ENCODE measurements at regions not wholly inside any gene's neighbourhood (a gene's known extent, or its start where the extent isn't known, plus 50 kb on each side); places are given as distances from the start of the nearest gene placed in this dataset.

DNA sequence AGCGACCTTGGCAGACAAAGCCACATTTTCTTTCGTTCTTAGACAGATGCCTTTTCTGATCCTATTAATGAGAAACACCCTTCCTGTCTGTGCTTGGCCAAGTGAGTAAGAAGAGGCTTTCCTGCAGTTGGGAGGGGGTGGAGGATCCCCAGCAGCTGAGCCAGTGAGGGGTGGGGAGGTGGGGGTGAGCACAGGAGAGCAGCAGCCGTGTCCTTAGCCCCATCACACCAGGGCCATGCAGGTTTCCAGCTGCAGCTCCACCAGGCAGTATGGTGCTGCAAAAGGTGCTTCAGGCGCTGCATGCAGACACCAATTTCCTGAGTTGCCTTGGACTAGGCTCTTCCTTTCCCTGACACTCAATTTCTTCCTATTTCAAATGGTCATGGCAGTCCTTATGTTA is 123.3 kb upstream of the SIX2 start:
- no peak for TF ChIP-seq RAD21 (conservative IDR thresholded peaks at IDR 0.05)
- TF ChIP-seq, protein P1, sequence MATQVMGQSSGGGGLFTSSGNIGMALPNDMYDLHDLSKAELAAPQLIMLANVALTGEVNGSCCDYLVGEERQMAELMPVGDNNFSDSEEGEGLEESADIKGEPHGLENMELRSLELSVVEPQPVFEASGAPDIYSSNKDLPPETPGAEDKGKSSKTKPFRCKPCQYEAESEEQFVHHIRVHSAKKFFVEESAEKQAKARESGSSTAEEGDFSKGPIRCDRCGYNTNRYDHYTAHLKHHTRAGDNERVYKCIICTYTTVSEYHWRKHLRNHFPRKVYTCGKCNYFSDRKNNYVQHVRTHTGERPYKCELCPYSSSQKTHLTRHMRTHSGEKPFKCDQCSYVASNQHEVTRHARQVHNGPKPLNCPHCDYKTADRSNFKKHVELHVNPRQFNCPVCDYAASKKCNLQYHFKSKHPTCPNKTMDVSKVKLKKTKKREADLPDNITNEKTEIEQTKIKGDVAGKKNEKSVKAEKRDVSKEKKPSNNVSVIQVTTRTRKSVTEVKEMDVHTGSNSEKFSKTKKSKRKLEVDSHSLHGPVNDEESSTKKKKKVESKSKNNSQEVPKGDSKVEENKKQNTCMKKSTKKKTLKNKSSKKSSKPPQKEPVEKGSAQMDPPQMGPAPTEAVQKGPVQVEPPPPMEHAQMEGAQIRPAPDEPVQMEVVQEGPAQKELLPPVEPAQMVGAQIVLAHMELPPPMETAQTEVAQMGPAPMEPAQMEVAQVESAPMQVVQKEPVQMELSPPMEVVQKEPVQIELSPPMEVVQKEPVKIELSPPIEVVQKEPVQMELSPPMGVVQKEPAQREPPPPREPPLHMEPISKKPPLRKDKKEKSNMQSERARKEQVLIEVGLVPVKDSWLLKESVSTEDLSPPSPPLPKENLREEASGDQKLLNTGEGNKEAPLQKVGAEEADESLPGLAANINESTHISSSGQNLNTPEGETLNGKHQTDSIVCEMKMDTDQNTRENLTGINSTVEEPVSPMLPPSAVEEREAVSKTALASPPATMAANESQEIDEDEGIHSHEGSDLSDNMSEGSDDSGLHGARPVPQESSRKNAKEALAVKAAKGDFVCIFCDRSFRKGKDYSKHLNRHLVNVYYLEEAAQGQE (IDR thresholded peaks at IDR 0.05; ENCODE audit: borderline replicate concordance), result no peak
- TF ChIP-seq EP300 (conservative IDR thresholded peaks at IDR 0.05; ENCODE audit: poor library complexity, severe bottlenecking), result no peak
- TF ChIP-seq EZH2 (IDR thresholded peaks at IDR 0.05; ENCODE audit: borderline replicate concordance, insufficient read depth, low read length, poor library complexity, severe bottlenecking), result no peak
- TF ChIP-seq SMC3 (conservative IDR thresholded peaks at IDR 0.05; ENCODE audit: poor library complexity), result no peak
- TF ChIP-seq POLR2AphosphoS5 (IDR thresholded peaks at IDR 0.05), result no peak
- no peak for TF ChIP-seq CTCF (IDR thresholded peaks at IDR 0.05; ENCODE audit: poor library complexity, severe bottlenecking)
- no peak for TF ChIP-seq TAF1 (IDR thresholded peaks at IDR 0.05; ENCODE audit: low read depth)
- TF ChIP-seq MXI1 (conservative IDR thresholded peaks at IDR 0.05; ENCODE audit: poor library complexity, severe bottlenecking), result no peak
- no peak overlapping the region for H3K4me3 ChIP-seq (ENCODE audit: low read length)
- no peaks in the 10 kb centered on the region for H3K79me2 ChIP-seq (replicated peaks; ENCODE audit: insufficient read depth, low read length)
- no peaks in the 10 kb centered on the region for H4K20me1 ChIP-seq (ENCODE audit: insufficient read depth)
- no peak overlapping the region for H2AFZ ChIP-seq (ENCODE audit: low read depth, low read length)
- peaks cover 4% of the 10 kb centered on the region for H3K9me3 ChIP-seq (ENCODE audit: low read length)
- H3F3A ChIP-seq (ENCODE audit: insufficient read depth, low read length, poor library complexity, severe bottlenecking), result no peaks in the 10 kb centered on the region
- no peak overlapping the region for H3K4me2 ChIP-seq (ENCODE audit: low read length)
- H3K9ac ChIP-seq (ENCODE audit: low read length), result no peak overlapping the region
- H3K27ac ChIP-seq (ENCODE audit: low read length), result no peak overlapping the region
- H3K27me3 ChIP-seq (ENCODE audit: insufficient read depth, low read depth, low read length), result no peaks in the 10 kb centered on the region
- H3K36me3 ChIP-seq (ENCODE audit: insufficient read depth, low read length), result no peaks in the 10 kb centered on the region
- no peaks in the 10 kb centered on the region for H3K9me2 ChIP-seq (ENCODE audit: insufficient read depth, low read length)

DNA sequence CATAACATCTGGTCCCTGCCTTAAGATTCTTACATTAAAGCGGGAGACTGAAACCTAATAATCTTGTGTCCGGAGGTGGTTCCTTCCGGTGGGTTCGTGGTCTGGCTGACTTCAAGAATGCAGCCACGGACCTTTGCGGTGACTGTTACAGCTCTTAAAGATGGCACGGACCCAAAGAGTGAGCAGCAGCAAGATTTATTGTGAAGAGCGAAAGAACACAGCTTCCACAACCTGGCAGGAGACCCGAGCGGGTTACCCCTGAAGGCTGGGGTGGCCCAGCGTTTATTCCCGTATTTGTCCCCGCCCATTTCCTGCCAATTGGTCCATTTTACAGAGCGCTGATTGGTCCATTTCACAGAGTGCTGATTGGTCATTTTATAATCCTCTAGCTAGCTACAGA is 122.3 kb upstream of the SIX2 start:
- H3F3A ChIP-seq (ENCODE audit: insufficient read depth, low read length, poor library complexity, severe bottlenecking), result no peaks in the 10 kb centered on the region
- H3K4me3 ChIP-seq (ENCODE audit: low read length), result no peak overlapping the region
- H3K9ac ChIP-seq (ENCODE audit: low read length), result no peak overlapping the region
- TF ChIP-seq EZH2 (IDR thresholded peaks at IDR 0.05; ENCODE audit: borderline replicate concordance, insufficient read depth, low read length, poor library complexity, severe bottlenecking), result no peak
- no peak for TF ChIP-seq TAF1 (IDR thresholded peaks at IDR 0.05; ENCODE audit: low read depth)
- no peak for TF ChIP-seq EP300 (conservative IDR thresholded peaks at IDR 0.05; ENCODE audit: poor library complexity, severe bottlenecking)
- no peak for TF ChIP-seq MXI1 (conservative IDR thresholded peaks at IDR 0.05; ENCODE audit: poor library complexity, severe bottlenecking)
- no peak for TF ChIP-seq CTCF (IDR thresholded peaks at IDR 0.05; ENCODE audit: poor library complexity, severe bottlenecking)
- no peak for TF ChIP-seq RAD21 (conservative IDR thresholded peaks at IDR 0.05)
- TF ChIP-seq, protein P1 (IDR thresholded peaks at IDR 0.05; ENCODE audit: borderline replicate concordance), result no peak
- no peak overlapping the region for H3K4me2 ChIP-seq (ENCODE audit: low read length)
- H3K27me3 ChIP-seq (ENCODE audit: insufficient read depth, low read depth, low read length), result no peaks in the 10 kb centered on the region
- H3K79me2 ChIP-seq (replicated peaks; ENCODE audit: insufficient read depth, low read length), result no peaks in the 10 kb centered on the region
- peaks cover 4% of the 10 kb centered on the region for H3K9me3 ChIP-seq (ENCODE audit: low read length)
- H3K36me3 ChIP-seq (ENCODE audit: insufficient read depth, low read length), result no peaks in the 10 kb centered on the region
- no peaks in the 10 kb centered on the region for H4K20me1 ChIP-seq (ENCODE audit: insufficient read depth)
- no peak overlapping the region for H2AFZ ChIP-seq (ENCODE audit: low read depth, low read length)
- H3K27ac ChIP-seq (ENCODE audit: low read length), result no peak overlapping the region
- no peaks in the 10 kb centered on the region for H3K9me2 ChIP-seq (ENCODE audit: insufficient read depth, low read length)
